VCaP (cell line): ENCODE measurements at regions not wholly inside any gene's neighbourhood (a gene's known extent, or its start where the extent isn't known, plus 50 kb on each side); places are given as distances from the start of the nearest gene placed in this dataset.
"Not testable (repeated sequence)": the region's sequence is repeated elsewhere in the genome, so short reads cannot be mapped to it uniquely, and the experiment has no call there.

Experiments
- H3K27ac ChIP-seq: fragments of 450-650 bp; 2 replicates; pipeline ENCODE4 v1.5.1; 2017
- CTCF ChIP-seq: fragments of 450-650 bp; conservative IDR thresholded peaks from 2 replicates; pipeline ENCODE4 v1.5.1; 2017; ENCODE audit warnings: mild to moderate bottlenecking, moderate library complexity

- no peak overlapping the region for H3K27ac ChIP-seq
- TF ChIP-seq CTCF, result no peak
These were observed 58.1 kb downstream of the TUBA3C start for GRCh38 chr13:19123502-19123901.

- no peak for TF ChIP-seq CTCF
- H3K27ac ChIP-seq, result no peak overlapping the region
These were observed 63.5 kb downstream of the TUBA3C start for GRCh38 chr13:19117913-19118739.

GRCh38 chr13:19109225-19109624, 72.4 kb downstream of the TUBA3C start:
- H3K27ac ChIP-seq, result not testable (repeated sequence)

- TF ChIP-seq CTCF, result no peak
- H3K27ac ChIP-seq, result no peak overlapping the region
These were observed 78.5 kb downstream of the TUBA3C start for GRCh38 chr13:19103140-19103539.

GRCh38 chr13:19093369-19093768, 88.3 kb downstream of the TUBA3C start:
- H3K27ac ChIP-seq, result no peak overlapping the region
- no peak for TF ChIP-seq CTCF

- no peak for TF ChIP-seq CTCF
- H3K27ac ChIP-seq, result no peak overlapping the region
These were observed 91.1 kb downstream of the TUBA3C start for GRCh38 chr13:19090495-19090894.

GRCh38 chr13:19089315-19089714, 92.3 kb downstream of the TUBA3C start:
- TF ChIP-seq CTCF, result peak; percentile 43
- no peak overlapping the region for H3K27ac ChIP-seq

- no peak for TF ChIP-seq CTCF
- H3K27ac ChIP-seq, result no peak overlapping the region
These were observed 93.2 kb downstream of the TUBA3C start for GRCh38 chr13:19088416-19088815.
